Activated CD4-positive, alpha-beta T cell treated with anti-CD3 and anti-CD28 coated beads, Interleukin-10, Interleukin-2, amounts not matched to agents 100 ng/mL and 50 ng/mL, durations not matched to agents 16 hours and 8 hours (primary cell): ENCODE measurements at regions not wholly inside any gene's neighbourhood (a gene's known extent, or its start where the extent isn't known, plus 50 kb on each side); places are given as distances from the start of the nearest gene placed in this dataset.

ENCODE experiments used
- DNase-seq: peaks from one replicate; pipeline ENCODE4 v3.0.0-alpha.2; 2020

DNA sequence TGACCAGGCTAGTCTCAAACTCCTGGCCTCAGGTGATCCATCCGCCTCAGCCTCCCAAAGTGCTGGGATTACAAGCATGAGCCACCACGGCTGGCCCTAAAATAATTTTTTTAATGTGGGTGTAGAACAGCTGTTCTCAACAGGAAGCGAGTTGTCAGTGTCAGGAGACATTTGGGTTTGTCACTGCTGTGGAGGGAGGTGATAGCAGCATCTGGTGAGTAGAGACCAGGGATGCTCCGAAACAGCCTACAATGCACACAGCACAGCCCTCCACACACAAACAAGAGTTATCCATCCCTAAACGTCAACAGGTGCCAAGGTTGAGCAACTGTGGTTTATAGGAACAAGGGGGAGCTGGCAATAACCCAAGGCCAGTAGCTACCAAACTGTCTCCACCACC, 243.4 kb upstream of the STS start:
- DNase-seq = no peak

DNA sequence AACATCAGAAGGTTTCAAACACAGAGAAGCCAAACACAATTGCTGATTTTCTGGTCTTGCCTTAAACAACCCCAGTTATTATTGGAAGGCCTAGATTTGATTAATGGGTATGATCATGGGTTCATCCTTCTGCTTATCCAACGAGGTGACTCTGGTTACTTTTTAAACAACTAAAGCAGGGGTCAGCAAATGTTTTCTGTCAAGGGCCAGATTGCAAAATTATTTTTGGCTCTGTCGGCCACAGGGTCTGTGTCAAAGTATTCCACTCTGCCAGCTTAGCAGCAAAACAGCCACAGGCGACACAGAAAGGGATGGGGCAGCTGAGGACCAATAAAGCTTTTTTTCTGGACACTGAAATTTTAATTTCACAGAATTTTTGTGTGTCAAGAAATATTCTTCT, 249.1 kb upstream of the STS start:
- DNase-seq = no peak

DNA sequence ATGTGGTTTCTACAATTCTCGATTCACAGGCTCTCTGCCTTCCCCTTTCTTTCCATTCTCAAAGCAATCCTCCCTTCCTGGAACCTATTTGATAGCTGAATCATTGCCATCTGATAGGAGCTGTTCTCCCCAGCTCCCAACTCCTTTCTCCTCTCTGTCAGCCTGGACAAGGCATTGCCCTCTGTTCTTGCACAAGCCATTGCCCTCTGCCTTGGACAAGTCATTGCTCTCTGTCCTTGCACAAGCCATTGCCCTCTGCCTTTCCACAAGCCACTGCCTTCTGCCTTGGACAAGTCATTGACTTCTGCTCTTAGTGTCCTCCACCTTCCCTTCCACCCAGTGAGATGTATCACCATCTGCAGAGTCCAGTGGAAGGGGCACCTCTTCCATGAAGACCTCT, 256.1 kb upstream of the STS start:
- DNase-seq = no peak

DNA sequence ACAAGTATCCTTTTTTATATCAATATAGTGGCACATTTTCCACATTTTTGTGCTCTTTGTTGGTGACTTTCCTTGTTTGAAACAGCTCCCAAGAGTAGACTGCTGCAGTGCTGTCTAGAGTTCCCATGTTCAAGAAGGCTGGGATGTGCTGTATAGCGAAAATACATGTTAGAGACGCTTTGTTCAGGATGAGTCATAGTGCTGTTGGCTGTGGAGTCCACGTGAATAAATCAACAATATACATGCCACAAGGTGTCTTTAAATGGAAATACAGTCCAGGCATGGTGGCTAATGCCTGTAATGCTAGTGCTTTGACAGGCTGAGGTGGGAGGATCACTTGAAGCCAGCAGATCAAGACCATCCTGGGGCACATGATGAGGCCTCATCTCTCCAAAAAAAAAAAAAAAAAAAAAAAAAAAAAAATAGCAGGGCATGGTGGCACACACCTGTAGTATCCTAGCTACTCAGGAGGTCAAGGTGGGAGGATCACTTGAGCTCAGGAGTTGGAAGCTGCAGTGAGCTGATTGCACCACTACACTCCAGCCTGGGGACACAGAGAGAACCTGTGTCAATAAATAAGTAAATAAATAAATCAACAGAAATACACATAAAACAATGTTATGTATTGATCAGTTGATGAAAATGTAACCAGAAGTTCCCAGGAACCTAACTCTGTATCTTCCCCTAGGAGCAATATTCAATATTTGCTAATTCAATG, 256.8 kb upstream of the STS start:
- no peak for DNase-seq

DNA sequence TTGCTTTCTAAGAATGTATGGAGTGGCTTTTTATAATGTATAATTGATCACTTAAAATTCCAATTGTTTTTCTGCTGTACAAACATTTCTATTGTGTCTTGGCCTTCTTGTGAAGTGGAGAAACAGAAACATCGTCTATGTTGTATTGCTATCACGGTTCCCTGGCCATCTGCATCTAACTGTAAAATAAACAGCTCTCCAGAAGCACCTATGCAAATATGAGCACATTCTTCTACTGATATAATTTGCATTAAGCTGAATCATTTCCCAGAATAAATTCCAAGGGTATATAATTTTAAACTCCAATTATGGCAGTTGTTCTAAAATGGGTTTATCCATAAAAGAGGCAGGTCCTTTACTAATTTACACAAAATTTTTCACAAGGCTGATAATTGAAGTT, 261.6 kb upstream of the STS start:
- DNase-seq = no peak

DNA sequence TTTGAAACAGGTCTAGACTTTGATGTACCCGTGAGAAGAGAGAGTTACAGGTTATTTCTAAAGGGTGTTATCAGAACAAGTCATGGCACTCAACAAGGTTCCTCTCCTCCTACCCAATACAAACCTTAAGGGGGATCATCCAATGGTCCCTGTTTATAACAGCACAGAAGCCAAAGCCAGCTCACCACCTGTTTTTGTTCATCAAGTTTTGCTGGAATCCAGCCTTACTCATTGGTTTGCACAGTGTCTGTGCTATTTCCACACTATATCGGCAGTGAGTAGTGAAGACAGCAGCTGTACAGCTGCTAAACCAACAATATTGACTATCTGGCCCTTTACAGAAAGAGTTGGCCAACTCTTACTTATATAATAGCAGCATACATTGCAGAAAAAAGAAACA, 262.1 kb upstream of the STS start:
- DNase-seq = no peak

DNA sequence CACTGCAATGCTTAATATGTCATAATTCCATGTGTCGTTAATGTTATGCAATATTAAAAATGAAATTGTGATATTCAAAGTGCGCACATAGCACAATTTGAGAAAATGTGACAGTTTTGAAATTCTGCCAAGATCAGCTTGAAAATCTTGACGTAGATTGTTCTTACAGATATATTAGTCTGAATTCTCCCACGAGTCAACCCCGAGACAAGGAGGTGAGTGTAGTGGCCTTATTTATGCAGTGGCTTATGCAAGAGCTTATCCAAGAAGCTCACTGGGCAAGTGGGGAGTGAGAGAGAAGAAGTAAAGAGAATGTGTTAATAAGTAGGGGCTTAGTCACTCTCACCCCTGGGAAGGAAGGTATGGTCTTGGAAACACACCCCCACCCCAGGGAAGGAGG, 286.1 kb upstream of the STS start:
- no peak for DNase-seq

DNA sequence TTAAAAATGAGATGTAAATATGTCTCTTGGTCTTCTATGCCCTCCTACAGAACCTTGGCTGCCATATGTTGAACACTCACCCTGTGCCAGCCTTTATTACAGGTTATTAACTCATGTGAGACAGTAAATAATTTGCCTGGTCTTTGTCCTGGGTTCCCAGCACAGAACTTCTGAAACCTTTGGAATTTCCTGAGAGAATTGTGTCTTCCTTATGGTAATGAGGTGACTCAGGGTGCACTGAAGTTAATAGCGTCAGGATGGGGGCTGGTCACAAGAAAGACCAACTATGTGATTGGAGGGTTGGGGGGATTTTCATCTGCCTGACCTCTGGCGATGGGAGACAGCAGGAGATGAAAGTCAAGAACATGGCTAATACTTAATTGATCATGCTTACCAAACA, 289.8 kb upstream of the STS start:
- DNase-seq = no peak

DNA sequence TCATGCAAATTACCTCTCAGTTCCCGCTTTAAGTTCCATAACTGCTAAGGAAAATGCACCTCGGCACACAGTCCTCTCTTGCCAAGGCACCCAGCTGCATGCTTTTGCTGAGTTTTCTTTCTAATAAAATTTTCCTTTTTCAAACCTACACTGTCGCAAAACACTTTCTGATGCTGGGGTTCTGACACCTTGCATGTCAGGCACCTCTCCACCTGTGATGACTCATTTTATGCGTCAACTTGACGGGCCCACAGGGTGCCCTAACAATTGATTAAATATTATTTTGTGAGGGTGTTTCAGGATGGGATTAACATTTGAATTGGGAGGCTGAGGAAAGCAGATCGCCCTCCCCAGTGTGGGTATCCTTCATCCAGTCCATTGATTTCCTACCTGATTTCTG, 291.0 kb upstream of the STS start:
- DNase-seq = no peak

DNA sequence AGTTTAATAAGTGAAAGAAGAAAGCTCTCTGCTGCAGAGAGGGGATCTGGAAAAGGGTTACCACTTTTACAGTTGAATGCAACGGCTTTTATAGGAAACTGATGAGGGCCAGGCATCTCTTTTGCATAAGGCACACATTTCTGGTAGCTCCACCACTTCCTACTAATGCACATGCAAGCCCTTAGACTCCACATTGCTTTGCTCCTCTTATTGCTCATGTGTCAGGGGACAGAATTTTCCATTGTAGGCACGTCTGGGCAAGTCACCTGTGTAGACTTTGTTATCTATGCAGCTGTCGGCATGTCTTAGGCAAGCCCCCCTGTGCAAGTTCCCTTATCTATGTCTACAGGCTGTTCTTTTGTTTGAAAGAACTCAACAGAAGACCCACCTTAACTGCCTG, 294.6 kb upstream of the STS start:
- DNase-seq = no peak

DNA sequence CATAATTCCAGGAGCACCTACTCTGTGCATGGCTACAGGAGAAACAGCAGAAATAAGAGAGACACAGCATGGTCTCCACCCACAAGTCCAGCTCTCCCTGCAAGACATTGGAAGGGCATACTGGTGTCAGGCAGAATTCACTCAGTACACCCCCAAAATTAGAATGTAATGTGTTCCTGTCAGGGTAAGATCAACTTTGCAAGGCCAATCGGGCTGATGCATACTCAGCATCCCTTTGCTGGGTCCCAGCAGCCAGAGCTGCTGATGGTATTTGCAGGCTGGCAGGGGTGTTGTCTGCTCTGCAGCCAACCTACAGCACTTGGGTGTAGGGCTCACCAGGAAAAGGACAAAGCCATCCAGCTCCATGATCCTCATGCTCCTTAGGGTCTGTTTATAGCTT, 295.4 kb upstream of the STS start:
- DNase-seq = no peak

DNA sequence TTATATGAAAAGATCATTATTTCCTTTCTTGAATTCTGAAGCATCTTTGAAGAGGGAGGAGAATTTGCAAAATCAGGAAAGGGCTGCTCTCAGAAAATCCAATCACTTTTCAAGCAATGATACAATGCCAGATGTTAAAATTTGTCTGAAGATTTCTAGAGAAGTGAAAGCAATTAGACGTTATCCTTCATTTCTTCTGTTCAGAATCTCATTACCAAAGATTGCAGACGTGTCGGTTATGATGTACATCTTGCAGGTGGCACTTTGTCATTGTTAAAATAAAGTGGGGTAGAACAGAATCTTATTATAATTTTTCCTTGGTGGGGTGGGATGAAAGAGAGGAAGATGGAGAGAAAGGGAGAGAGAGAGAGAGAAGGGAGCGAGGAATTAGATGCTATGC, 296.4 kb upstream of the STS start:
- DNase-seq = no peak

DNA sequence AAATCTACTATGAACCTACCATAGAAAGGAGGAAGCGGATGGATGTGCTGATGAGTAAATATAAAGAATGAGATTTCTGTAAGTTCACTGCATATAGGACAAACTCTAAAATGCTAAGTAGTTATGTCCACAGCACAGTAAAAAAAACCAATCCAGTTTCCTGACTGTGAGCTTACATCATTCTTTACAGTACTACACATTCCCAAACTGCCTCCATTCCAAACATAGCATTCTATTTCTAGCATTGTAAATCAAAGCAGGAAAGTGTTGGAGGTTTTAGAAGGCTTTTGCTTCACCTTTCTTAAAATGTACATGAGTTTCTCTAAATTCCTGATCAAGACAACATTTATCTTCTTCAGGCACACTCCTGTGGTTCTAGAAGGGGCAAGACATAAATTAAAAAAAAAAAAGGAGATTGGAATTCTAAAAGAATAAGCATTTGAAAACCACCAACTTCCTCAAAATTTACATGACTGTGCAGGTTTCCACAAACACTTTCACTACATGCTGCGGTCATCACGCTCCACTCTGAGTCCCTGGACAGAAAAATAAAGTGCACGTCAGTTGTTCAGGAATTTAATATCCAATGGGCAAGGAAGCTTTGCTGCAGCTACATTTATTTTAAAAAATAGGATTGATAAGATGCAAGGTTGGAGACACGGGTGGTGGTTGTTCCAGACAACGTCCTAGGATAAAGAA, 297.6 kb upstream of the STS start:
- no peak for DNase-seq

DNA sequence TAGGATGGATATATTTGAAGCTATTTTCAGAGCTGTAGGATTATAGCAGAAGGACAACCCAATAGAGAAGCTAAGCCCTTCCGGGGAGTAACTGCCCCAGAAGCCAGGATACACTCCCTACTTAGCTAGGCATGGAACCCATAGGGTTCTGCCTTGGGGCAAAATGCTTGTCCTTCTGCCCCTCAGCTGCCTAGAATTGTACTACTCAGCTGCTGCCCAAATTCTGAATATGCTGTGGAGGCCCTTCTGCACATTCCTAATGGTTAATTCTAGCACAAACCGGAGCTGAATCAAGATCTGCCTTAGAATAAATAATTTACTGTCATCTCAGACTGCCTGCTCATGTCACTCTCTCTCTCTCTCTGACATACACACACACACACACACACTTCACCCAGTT, 297.7 kb upstream of the VCX3A start:
- DNase-seq = no peak

DNA sequence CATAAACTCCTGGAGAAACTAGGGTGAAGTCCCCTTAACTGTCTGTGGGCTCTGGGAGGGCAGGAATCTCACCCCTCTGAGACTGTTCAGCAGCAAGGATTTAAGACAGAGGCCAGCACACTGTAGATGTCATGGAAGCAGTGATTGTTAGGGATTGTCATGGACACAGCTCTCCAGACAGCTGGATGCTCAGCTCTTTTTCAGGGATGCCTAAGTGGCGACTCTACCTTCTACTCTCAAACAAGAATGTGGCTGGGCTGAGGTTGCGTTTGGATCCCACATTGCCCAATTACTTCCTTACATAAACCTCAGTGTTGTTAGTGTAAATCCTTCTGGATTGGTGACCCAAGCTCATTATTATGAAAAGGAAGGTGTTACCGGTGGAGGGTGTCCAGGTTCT, 291.9 kb upstream of the VCX3A start:
- DNase-seq = no peak

DNA sequence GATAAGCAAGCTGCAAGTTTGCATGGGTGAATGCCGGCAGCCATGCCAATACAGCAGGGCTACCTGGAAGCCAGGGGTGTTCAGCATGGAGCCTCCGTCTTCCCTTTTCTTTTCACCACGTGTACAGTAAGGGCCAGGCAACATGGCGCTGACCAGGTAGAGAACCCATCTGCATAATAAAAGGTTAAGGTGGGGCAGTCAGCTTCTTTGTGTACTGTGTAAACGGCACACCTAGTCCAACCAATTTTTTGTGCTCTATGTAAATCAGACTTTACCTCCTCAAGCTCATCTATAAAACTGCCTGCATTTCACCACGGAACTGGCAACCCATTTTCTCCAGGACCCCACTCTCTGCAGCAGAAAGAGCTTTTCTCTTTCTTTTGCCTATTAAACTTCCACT, 286.8 kb upstream of the VCX3A start:
- no peak for DNase-seq

DNA sequence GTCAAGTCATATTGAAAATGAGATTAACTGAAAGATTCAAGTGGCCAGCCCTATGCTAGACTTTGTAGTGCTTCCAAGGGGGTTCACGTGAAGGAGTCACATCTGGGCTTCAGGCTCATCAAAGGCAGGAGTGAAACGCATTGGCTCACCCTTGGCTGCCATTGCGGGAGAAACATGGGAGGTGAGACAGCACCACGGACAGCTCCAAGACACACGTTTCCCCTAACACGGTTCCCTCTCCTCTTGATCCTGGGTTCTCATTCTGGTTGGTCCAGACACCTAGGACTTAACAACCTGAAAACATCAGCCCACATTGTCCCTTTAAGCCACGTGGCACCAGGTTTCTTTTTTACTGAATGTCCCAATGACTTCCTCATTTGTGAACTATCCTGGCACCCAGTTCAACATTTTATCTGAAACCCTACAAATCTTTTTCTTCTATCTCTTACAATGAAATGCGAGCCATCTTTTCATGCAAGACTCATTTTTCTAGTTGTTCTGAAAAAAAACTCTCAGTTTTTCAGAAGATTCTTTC, 279.0 kb upstream of the VCX3A start:
- DNase-seq = no peak

DNA sequence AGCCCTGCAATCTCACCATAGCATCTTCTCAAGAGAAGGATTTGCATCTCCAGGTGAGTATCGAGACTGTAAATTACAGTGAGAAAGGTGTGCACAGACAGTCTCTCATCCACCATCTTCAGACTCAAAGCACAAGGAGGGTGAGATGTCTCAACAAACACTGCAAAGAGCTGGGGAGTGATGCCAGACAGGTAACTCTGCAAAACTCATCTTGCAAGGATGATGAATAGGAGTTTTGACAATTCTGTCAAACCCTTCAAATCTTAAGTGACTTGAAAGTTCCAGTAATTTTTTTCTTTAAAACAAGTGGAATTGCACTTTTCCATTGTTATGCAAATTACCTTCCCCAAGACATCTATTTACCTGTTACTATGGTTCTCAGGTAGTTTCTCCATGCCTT, 277.2 kb upstream of the VCX3A start:
- DNase-seq = no peak

DNA sequence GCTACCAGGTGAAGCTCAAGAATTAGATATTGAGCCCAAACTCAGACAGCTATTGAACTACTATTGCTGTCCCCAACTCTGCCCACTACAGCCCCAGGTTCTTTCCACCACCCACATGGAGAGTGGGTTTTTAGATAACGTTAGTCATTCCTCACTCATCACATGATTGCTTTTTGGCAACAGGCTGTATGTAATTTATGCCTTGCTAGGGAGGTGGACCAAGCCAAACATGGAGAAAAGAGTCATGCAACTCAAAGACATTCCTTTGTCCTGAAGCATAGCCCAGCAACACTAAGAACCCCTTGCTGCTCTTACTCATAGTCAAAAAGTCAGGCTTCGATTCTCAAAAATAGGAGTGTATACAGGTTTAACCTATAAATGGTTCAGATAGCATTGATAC, 275.9 kb upstream of the VCX3A start:
- no peak for DNase-seq

DNA sequence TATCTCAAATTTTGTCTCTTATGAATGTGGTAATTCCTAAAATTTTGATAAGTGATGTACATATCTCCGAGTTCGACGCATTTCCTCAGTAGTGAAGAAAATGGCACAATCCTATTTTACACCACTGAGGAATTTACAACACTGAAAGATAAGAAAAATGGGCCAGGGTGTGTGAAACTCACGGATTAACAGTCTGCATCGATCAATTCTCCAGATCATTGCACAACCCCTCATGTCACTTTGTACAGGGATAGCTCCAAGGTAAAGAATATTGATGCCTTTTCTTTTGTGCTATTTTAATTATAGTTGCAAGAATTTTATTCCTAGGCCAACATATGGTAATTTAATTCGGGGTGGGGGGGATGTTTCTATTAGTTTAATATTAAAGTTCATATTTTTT, 268.7 kb upstream of the VCX3A start:
- no peak for DNase-seq

DNA sequence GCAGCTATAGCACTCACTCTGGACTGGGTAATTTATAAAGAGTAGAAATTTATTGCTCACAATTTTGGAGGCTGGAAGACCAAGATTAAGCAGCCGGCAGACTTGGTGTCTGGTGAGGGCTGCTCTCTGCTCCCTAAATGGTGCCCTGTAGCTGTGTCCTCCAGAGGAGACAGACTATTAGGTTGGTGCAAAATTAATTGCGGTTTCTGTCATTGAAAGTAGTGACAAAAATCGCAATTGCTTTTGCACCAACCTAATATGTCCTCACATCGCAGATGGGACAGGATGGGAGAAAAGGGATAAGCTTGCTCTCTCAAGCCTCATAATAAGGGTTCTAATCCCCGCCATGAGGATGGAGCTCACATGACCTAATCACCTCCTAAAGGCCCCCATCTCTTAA, 258.1 kb upstream of the VCX3A start:
- DNase-seq = no peak

DNA sequence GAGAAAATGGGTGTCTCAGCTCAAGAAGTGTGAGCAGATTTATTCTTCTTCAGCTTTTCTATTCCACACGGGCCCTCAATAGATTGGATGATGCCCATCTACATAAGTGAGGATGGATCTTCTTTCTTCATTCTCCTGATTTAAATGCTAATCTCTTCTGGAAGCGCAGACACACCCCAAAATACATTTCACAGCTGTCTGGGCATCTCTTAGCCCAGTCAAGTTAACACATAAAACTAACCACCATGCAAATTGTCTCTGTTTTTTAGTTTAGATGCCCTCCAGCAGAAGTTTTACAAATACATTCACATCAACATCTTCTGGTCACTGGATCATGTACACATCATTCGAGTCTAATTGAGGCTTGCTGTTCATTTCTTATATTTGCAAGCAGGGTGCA, 249.0 kb upstream of the VCX3A start:
- no peak for DNase-seq

DNA sequence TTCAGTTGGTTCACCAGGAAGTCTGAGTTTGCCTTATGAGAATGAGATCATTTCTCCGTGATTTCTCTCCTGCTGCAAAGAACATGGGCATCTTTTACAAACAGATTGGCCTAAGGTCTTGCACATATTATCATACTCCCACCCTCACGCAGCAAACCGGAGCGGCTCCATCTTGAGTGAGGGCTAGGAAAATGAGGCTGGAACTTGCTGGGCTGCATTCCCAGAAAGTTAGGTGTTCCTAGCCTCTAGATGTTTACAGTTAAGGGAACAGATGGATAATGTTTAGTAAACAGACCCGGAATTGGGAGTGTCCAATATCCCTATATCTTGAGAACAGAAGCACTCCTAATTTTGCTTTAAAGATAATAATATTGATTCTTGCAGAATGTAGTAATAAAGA, 247.9 kb upstream of the VCX3A start:
- no peak for DNase-seq

DNA sequence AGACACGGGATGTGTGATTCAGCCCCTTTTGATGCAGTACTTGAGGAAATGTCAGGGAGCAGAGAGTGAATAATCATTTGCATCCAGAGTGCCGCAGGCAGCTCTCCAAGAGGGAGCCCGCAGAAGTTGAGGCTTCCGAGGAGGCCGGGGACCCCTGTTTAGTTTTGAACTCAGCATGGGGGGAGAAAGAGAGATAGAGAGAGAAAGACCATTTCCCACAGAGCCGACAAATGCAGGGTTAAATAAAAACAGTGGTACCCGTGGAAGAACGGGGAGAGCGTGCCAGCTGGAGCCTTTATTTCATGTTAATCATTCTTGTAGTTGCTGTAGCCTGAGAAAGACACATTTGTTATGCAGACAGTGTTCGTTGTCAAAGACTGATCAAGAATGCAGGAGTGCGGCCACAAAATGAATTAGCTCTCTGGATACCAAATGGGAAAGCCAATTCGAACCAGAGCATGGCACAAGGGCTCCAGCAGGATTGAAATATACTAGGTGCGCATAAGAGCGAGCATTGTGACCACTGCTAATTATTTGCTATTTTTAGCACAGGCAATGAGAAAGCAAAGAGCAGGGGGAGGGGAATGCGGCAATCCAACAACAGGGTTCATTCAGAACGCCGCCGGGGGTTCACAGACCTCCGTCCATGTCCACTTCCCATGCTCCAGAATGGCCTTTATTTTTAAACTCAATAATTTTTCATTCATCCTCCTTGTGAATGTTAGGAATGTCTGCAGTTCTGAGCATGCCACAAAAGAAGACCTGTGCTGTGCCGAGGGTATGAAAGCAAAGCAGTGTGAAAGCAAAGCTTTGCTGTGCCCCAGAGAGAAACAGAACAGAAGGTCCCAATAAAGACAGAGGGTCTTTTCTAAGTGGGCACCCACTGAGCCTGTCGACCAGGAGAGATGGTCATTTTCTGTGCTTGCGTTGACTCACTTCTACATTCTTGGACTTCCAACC, 243.9 kb upstream of the VCX3A start:
- DNase-seq = no peak
